HEK293T (cell line): ENCODE measurements at regions not wholly inside any gene's neighbourhood (a gene's known extent, or its start where the extent isn't known, plus 50 kb on each side); places are given as distances from the start of the nearest gene placed in this dataset.

ENCODE experiments used
- BHLHE40 ChIP-seq: fragments of 450-650 bp; IDR thresholded peaks from 2 replicates; pipeline ENCODE4 v1.6.1; 2016; ENCODE audit warnings: mild to moderate bottlenecking, moderate library complexity, borderline replicate concordance
- ELF4 ChIP-seq: fragments of 450-650 bp; IDR thresholded peaks from 2 replicates; pipeline ENCODE4 v1.6.1; 2017; ENCODE audit warnings: antibody characterized with exemption
- FOXA1 ChIP-seq: fragments of 450-650 bp; IDR thresholded peaks from 2 replicates; pipeline ENCODE4 v1.6.1; 2016; ENCODE audit warnings: mild to moderate bottlenecking
- FOXK2 ChIP-seq: fragments of 450-650 bp; IDR thresholded peaks from 2 replicates; pipeline ENCODE4 v1.6.1; 2016; ENCODE audit warnings: mild to moderate bottlenecking
- FOXM1 ChIP-seq: fragments of 450-650 bp; IDR thresholded peaks from 2 replicates; pipeline ENCODE4 v1.6.1; 2017; ENCODE audit warnings: mild to moderate bottlenecking, borderline replicate concordance
- HDGF ChIP-seq: fragments of 450-650 bp; IDR thresholded peaks from 2 replicates; pipeline ENCODE4 v1.6.1; 2017; ENCODE audit warnings: antibody characterized with exemption, borderline replicate concordance
- LEF1 ChIP-seq: fragments of 450-650 bp; IDR thresholded peaks from 2 replicates; pipeline ENCODE4 v1.6.1; 2017; ENCODE audit warnings: mild to moderate bottlenecking, borderline replicate concordance
- NFRKB ChIP-seq: fragments of 450-650 bp; IDR thresholded peaks from 2 replicates; pipeline ENCODE4 v1.6.1; 2016; ENCODE audit warnings: mild to moderate bottlenecking, moderate library complexity
- SP1 ChIP-seq: fragments of 450-650 bp; IDR thresholded peaks from 2 replicates; pipeline ENCODE4 v1.6.1; 2017
- SUZ12 ChIP-seq: fragments of 450-650 bp; IDR thresholded peaks from 2 replicates; pipeline ENCODE4 v1.6.1; 2016; ENCODE audit warnings: mild to moderate bottlenecking
- TARDBP ChIP-seq: fragments of 450-650 bp; IDR thresholded peaks from 2 replicates; pipeline ENCODE4 v1.6.1; 2016

DNA sequence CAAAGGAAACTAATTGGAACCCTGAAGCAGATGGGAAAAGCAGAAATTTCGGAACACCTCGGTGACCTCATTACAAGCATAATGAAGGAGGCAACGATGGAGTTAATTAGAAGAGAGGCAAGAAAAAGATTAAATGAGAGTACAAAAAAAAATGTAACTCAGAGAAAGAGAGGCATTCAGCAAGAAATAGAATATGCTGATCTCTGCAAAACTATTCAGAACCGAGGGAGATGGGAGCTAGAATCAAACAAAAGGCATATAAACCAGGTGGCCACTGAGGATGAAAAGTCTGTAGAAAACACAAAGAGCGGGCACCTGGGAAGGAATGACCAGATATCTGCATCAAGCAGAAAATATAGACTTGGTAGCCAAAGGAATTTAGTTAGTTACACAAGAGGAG, 118.9 kb downstream of the CETN3 start:
- TF ChIP-seq SP1 (no peak), BHLHE40 (no peak), LEF1 (no peak), FOXA1 (no peak), ELF4 (no peak), FOXK2 (no peak), NFRKB (no peak), SUZ12 (no peak), TARDBP (no peak), HDGF (no peak), FOXM1 (no peak)
